Uterus (tissue), 3 donors: ENCODE measurements at regions not wholly inside any gene's neighbourhood (a gene's known extent, or its start where the extent isn't known, plus 50 kb on each side); places are given as distances from the start of the nearest gene placed in this dataset.

Experiments
- DNase-seq, 2 donors: peaks; one replicate each; pipeline ENCODE4 v3.0.0-alpha.2; 2019 to 2020
- H3K27ac ChIP-seq, 2 donors: fragments of 200-600 bp; sonication (generic); 1 replicate in 1 of 2; 2 replicates in 1 of 2; pipeline ENCODE4 v1.5.1; 2016 to 2018
- H3K27me3 ChIP-seq, 2 donors: fragments of 200-600 bp; sonication (generic); one replicate each; pipeline ENCODE4 v1.5.1; 2018 to 2019; ENCODE audit warnings: control low read depth in 1 of 2
- H3K36me3 ChIP-seq, 2 donors: fragments of 200-600 bp; sonication (generic); one replicate each; pipeline ENCODE4 v1.5.1; 2019; ENCODE audit warnings: control low read depth in 1 of 2
- H3K4me1 ChIP-seq, 2 donors: fragments of 200-600 bp; sonication (generic); one replicate each; pipeline ENCODE4 v1.5.1; 2018 to 2019; ENCODE audit warnings: control low read depth in 1 of 2
- H3K4me3 ChIP-seq, 2 donors: fragments of 200-600 bp; sonication (generic); 1 replicate in 1 of 2; 2 replicates in 1 of 2; pipeline ENCODE4 v1.5.1; 2018 to 2019; ENCODE audit warnings: mild to moderate bottlenecking in 1 of 2
- H3K9me3 ChIP-seq, 2 donors: fragments of 200-600 bp; sonication (generic); one replicate each; pipeline ENCODE4 v1.5.1; 2019; ENCODE audit warnings: control low read depth in 1 of 2
- CTCF ChIP-seq, 4 experiments: fragments of 200-600 bp in 2 of 4; fragments of 450-650 bp in 2 of 4; sonication (generic) in 2 of 4; IDR thresholded peaks; one replicate each; pipeline ENCODE4 v1.5.1; 2016 to 2019; ENCODE audit warnings: antibody characterized with exemption in 4 of 4, mild to moderate bottlenecking in 2 of 4, moderate library complexity in 1 of 4
- POLR2A ChIP-seq, 2 donors: fragments of 450-650 bp; IDR thresholded peaks; one replicate each; pipeline ENCODE4 v1.6.1; 2016; ENCODE audit warnings: antibody characterized with exemption in 2 of 2, mild to moderate bottlenecking in 1 of 2, moderate library complexity in 1 of 2
- intact Hi-C: fragments of 100-400 bp; cut with DNase I; formaldehyde crosslinking; loops from one replicate; pipeline ENCODE4 v1.15.1; 2023; ENCODE audit warnings: low total_unique reads
- donor health status: DM: yes; HTN: yes; CAD: no.

GRCh38 chr2:153100151-153100550, 378.4 kb downstream of the RPRM start:
- H3K9me3 ChIP-seq: no peaks in the 10 kb centered on the region
- intact Hi-C loops: no loop called here
- no peak overlapping the region for H3K27ac ChIP-seq
- no peaks in the 10 kb centered on the region for H3K27me3 ChIP-seq
- DNase-seq: no peak
- TF ChIP-seq CTCF (IDR thresholded peaks at IDR 0.05) (no peak), POLR2A (IDR thresholded peaks at IDR 0.05) (no peak)
- H3K36me3 ChIP-seq: no peaks in the 10 kb centered on the region
- H3K4me3 ChIP-seq: no peak overlapping the region
- no peaks in the 10 kb centered on the region for H3K4me1 ChIP-seq

- TF ChIP-seq POLR2A (IDR thresholded peaks at IDR 0.05) (no peak), CTCF (IDR thresholded peaks at IDR 0.05) (no peak)
- H3K4me1 ChIP-seq: no peaks in the 10 kb centered on the region
- intact Hi-C loops: no loop called here
- no peak overlapping the region for H3K4me3 ChIP-seq
- no peak for DNase-seq
- H3K36me3 ChIP-seq: no peaks in the 10 kb centered on the region
- no peak overlapping the region for H3K27ac ChIP-seq
- no peaks in the 10 kb centered on the region for H3K27me3 ChIP-seq
- H3K9me3 ChIP-seq: no peaks in the 10 kb centered on the region
Measured at GRCh38 chr2:153098073-153098472, 379.7 kb downstream of the ARL6IP6 start.

GRCh38 chr2:153096272-153096671, 377.9 kb downstream of the ARL6IP6 start:
- no peak for TF ChIP-seq CTCF (IDR thresholded peaks at IDR 0.05)
- no peak for TF ChIP-seq POLR2A (IDR thresholded peaks at IDR 0.05)
- H3K27me3 ChIP-seq: no peaks in the 10 kb centered on the region
- no peaks in the 10 kb centered on the region for H3K36me3 ChIP-seq
- H3K9me3 ChIP-seq: no peaks in the 10 kb centered on the region
- H3K4me1 ChIP-seq: no peaks in the 10 kb centered on the region
- intact Hi-C loops: no loop called here
- no peak overlapping the region for H3K4me3 ChIP-seq
- no peak for DNase-seq
- H3K27ac ChIP-seq: no peak overlapping the region

GRCh38 chr2:153091344-153091743, 372.9 kb downstream of the ARL6IP6 start:
- Histone ChIP-seq H3K36me3 (no peaks in the 10 kb centered on the region), H3K4me3 (no peak overlapping the region), H3K9me3 (no peaks in the 10 kb centered on the region), H3K4me1 (no peaks in the 10 kb centered on the region), H3K27ac (no peak overlapping the region), H3K27me3 (no peaks in the 10 kb centered on the region)
- DNase-seq: no peak
- intact Hi-C loops: no loop called here
- TF ChIP-seq POLR2A (IDR thresholded peaks at IDR 0.05): no peak
- no peak for TF ChIP-seq CTCF (IDR thresholded peaks at IDR 0.05)

GRCh38 chr2:153079315-153079714, 360.9 kb downstream of the ARL6IP6 start:
- Histone ChIP-seq H3K4me3 (no peak overlapping the region), H3K9me3 (no peaks in the 10 kb centered on the region), H3K27ac (no peak overlapping the region), H3K36me3 (no peaks in the 10 kb centered on the region), H3K27me3 (no peaks in the 10 kb centered on the region), H3K4me1 (no peaks in the 10 kb centered on the region)
- intact Hi-C loops: no loop called here
- TF ChIP-seq CTCF (IDR thresholded peaks at IDR 0.05): no peak
- TF ChIP-seq POLR2A (IDR thresholded peaks at IDR 0.05): no peak
- DNase-seq: no peak
